ENCODE measurements at regions not wholly inside any gene's neighbourhood (a gene's known extent, or its start where the extent isn't known, plus 50 kb on each side); places are given as distances from the start of the nearest gene placed in this dataset.

DNA sequence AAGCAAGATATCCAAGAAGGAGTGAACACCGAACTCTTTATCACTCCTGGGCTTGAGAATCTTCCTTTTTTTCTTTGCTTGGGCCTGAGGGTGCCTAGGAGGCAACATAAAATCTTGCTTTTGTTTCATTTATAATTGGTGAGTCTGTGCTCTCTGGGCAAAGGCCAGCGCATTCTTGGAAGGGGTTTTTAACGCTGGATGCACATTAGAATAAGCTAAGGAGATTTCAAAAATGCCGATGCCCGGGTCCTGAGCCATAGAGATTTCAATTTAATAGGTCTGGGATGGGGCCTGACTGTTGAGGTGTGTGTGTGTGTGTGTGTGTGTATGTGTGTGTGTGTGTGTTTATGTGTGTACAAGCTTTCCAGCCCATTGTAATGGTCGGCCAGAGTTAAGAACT is 62.0 kb upstream of the SORCS3 start:
- no peak for DNase-seq (ENCODE audit: low read depth)
- TF ChIP-seq, protein P1, sequence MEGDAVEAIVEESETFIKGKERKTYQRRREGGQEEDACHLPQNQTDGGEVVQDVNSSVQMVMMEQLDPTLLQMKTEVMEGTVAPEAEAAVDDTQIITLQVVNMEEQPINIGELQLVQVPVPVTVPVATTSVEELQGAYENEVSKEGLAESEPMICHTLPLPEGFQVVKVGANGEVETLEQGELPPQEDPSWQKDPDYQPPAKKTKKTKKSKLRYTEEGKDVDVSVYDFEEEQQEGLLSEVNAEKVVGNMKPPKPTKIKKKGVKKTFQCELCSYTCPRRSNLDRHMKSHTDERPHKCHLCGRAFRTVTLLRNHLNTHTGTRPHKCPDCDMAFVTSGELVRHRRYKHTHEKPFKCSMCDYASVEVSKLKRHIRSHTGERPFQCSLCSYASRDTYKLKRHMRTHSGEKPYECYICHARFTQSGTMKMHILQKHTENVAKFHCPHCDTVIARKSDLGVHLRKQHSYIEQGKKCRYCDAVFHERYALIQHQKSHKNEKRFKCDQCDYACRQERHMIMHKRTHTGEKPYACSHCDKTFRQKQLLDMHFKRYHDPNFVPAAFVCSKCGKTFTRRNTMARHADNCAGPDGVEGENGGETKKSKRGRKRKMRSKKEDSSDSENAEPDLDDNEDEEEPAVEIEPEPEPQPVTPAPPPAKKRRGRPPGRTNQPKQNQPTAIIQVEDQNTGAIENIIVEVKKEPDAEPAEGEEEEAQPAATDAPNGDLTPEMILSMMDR (conservative IDR thresholded peaks at IDR 0.05; ENCODE audit: low read depth, low read length): no peak
- H3K4me3 ChIP-seq (ENCODE audit: low read depth, low read length): no peak overlapping the region

- no peak overlapping the region for H3K4me3 ChIP-seq (ENCODE audit: low read depth, low read length)
Observed at GRCh38 chr10:104580321-104580720, 60.8 kb upstream of the SORCS3 start.

DNA sequence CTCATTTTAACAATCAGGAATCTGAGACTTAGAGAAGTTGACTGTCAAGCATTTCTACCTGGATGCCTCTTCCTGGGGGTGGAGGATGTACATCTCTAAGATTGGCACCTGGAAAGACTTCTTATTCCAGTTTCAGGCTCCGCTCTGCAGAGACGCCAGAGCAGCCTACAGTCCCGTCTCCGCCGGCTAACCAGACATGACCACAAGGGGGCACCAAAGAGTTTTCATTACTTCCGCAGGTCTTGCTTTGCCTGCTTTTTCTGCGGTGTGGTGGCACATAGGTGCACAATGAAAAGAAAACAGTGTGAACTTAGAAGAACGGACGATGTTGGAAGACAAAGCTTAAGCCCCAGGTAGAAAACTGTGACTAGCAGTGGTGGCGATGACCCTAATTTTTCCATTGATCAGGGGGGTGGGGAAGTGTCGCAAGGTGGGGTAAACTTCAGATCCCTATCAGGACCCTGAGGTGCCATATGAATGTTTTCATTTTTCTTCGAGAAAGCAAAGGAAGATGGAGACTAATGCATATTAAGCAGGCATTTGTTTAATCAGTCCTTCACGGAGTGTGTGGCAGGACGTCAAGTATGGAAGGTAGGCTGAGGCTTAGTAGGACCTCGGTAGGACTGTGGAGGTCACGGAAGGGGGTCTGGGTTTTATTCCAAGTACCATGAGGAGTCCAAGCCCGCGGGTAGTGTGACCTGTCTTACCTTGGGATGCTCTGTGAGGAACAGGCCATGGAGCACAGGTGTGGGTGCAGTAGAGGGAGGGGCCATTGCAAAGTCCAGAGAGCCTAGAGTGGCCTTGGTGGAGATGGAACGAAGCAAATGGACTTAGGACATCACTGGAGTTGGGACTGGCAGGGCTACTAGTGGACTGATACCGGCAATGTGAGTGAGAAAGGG is 60.1 kb upstream of the SORCS3 start:
- DNase-seq (ENCODE audit: low read depth): peak; percentile 71
- no peak overlapping the region for H3K4me3 ChIP-seq (ENCODE audit: low read depth, low read length)
- TF ChIP-seq, protein P1 (conservative IDR thresholded peaks at IDR 0.05; ENCODE audit: low read depth, low read length): peak; percentile 88

More at GRCh38 chr10:104580321-104580720, 60.8 kb upstream of the SORCS3 start:
- no peak for DNase-seq (ENCODE audit: low read depth)
- TF ChIP-seq, protein P1 (conservative IDR thresholded peaks at IDR 0.05; ENCODE audit: low read depth, low read length): no peak

DNA sequence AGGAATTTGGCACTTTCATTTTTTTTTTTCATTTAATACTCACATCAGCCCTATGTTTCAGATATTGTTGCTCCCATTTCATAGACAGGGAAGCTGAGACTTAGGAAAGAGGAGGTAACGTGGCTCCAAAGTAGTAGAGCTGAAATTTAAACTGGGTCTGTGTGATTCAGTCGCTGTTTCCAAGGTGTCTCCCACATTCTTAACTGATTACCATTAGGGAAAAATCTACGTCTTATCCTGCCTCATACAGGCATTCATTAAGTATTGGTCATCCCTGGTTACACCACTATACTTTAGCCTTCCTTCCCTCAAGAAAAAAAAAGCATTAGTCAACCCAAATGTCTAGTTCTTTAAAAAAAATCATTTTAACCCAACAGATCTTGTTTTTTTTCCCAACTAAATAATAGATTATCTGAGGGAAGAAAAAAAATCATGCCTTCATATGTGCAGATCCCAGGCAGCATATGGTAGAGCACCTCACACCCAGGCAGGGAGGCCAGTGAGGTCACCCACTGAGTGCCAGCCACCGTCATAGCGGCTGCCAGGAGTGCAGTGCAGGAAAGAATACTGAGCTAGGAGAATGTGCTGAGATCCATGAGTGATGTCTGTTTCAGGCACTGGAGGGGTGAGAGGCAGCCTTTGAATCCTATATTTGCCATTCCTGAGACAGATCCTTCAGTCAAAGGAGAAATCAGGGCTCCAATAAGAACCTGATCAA is 59.0 kb upstream of the SORCS3 start:
- TF ChIP-seq, protein P1 (conservative IDR thresholded peaks at IDR 0.05; ENCODE audit: low read depth, low read length): no peak
- DNase-seq (ENCODE audit: low read depth): no peak
- H3K4me3 ChIP-seq (ENCODE audit: low read depth, low read length): no peak overlapping the region

DNA sequence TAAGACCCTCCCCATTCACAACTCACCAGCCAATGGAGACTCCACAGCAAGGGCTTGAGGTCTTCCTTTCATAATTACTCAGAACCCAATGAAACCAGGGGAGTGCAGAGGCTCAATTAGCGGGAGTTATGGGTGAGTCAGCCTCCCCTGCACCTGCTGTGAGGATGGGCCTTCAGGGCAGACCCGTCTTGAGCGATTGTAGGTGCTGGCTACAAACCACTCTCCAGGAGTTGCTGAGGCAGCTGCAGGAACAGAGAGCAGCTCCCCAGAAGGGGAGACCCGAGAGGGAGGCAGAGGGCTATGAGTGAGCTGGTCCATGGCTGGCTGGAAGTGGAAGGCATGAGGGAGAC is 58.5 kb upstream of the SORCS3 start:
- no peak for DNase-seq (ENCODE audit: low read depth)
- no peak overlapping the region for H3K4me3 ChIP-seq (ENCODE audit: low read depth, low read length)
- TF ChIP-seq, protein P1 (conservative IDR thresholded peaks at IDR 0.05; ENCODE audit: low read depth, low read length): no peak

DNA sequence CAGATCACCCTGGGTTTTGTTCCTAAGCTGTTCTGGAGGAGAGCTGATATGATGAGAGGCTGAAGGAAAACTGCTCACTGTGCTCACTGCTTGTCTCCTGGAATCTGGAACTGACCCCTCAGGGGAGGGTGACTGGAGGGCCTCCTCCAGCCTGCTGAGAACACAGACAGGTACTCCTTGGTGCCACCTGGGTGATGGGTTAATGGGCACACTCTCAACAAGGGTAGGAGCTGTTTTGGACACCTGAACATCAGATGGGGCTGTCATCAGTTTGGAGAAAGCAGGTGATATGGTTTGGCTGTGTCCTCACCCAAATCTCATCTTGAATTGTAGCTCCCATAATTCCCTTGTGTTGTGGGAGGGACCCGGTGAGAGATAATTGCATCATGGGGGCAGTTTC is 58.1 kb upstream of the SORCS3 start:
- TF ChIP-seq, protein P1 (conservative IDR thresholded peaks at IDR 0.05; ENCODE audit: low read depth, low read length): no peak
- no peak for DNase-seq (ENCODE audit: low read depth)
- H3K4me3 ChIP-seq (ENCODE audit: low read depth, low read length): no peak overlapping the region
